Esophagus squamous epithelium (tissue), 4 donors: ENCODE measurements at regions not wholly inside any gene's neighbourhood (a gene's known extent, or its start where the extent isn't known, plus 50 kb on each side); places are given as distances from the start of the nearest gene placed in this dataset.

Experiments
- CTCF ChIP-seq, 6 experiments: fragments of 450-650 bp in 4 of 6; fragments of 200-600 bp in 2 of 6; sonication (generic) in 2 of 6; IDR thresholded peaks; one replicate each; pipeline ENCODE4 v1.5.1; 2016 to 2019; ENCODE audit warnings: antibody characterized with exemption in 6 of 6, mild to moderate bottlenecking in 4 of 6, moderate library complexity in 4 of 6
- POLR2A ChIP-seq, 4 donors: fragments of 450-650 bp; IDR thresholded peaks; one replicate each; pipeline ENCODE4 v1.6.1; 2017; ENCODE audit warnings: antibody characterized with exemption in 4 of 4, mild to moderate bottlenecking in 4 of 4, moderate library complexity in 3 of 4

GRCh38 chr13:22655106-22655852, 525.5 kb upstream of the SGCG start:
- TF ChIP-seq CTCF (IDR thresholded peaks at IDR 0.05) (no peak), POLR2A (IDR thresholded peaks at IDR 0.05) (no peak)
